Gastrocnemius medialis (tissue), 4 donors: ENCODE measurements at regions not wholly inside any gene's neighbourhood (a gene's known extent, or its start where the extent isn't known, plus 50 kb on each side); places are given as distances from the start of the nearest gene placed in this dataset.
"Not testable (repeated sequence)": the region's sequence is repeated elsewhere in the genome, so short reads cannot be mapped to it uniquely, and the experiment has no call there.

ENCODE experiments used
- CTCF ChIP-seq, 5 experiments: fragments of 450-650 bp in 3 of 5; fragments of 200-600 bp in 2 of 5; sonication (generic) in 2 of 5; IDR thresholded peaks in 4 of 5; conservative IDR thresholded peaks in 1 of 5; 1 replicate in 4 of 5; 2 replicates in 1 of 5; pipeline ENCODE4 v1.5.1; 2016 to 2019; ENCODE audit warnings: antibody characterized with exemption in 5 of 5, mild to moderate bottlenecking in 3 of 5, moderate library complexity in 3 of 5
- POLR2A ChIP-seq, 2 donors: fragments of 450-650 bp; IDR thresholded peaks; one replicate each; pipeline ENCODE4 v1.6.1; 2017; ENCODE audit warnings: antibody characterized with exemption in 2 of 2, mild to moderate bottlenecking in 2 of 2, moderate library complexity in 2 of 2

- not testable (repeated sequence) for TF ChIP-seq CTCF (IDR thresholded peaks at IDR 0.05 in 4 of 5, conservative IDR thresholded peaks at IDR 0.05 in 1 of 5); POLR2A (IDR thresholded peaks at IDR 0.05)
Observed at GRCh38 chr7:3182055-3182454, 119.0 kb upstream of the SDK1 start.
